HEK293 (cell line): ENCODE measurements at regions not wholly inside any gene's neighbourhood (a gene's known extent, or its start where the extent isn't known, plus 50 kb on each side); places are given as distances from the start of the nearest gene placed in this dataset.

Experiments used
- ZBTB8A ChIP-seq: fragments of 450-650 bp; formaldehyde crosslinking; IDR thresholded peaks from 2 replicates; pipeline ENCODE4 v1.5.1; 2016; ENCODE audit warnings: missing biosample characterization, missing genetic modification characterization
- ZNF501 ChIP-seq: fragments of 450-650 bp; formaldehyde crosslinking; IDR thresholded peaks from 2 replicates; pipeline ENCODE4 v1.5.1; 2016; ENCODE audit warnings: missing biosample characterization, missing genetic modification characterization
- TF ChIP-seq, protein P1 (sequence below): fragments of 450-650 bp; formaldehyde crosslinking; IDR thresholded peaks from 2 replicates; pipeline ENCODE4 v1.5.1; 2016; ENCODE audit warnings: missing biosample characterization, missing genetic modification characterization

- TF ChIP-seq ZBTB8A (tag by site-specific recombination) (no peak), ZNF501 (tag by site-specific recombination) (no peak)
- TF ChIP-seq, protein P1, sequence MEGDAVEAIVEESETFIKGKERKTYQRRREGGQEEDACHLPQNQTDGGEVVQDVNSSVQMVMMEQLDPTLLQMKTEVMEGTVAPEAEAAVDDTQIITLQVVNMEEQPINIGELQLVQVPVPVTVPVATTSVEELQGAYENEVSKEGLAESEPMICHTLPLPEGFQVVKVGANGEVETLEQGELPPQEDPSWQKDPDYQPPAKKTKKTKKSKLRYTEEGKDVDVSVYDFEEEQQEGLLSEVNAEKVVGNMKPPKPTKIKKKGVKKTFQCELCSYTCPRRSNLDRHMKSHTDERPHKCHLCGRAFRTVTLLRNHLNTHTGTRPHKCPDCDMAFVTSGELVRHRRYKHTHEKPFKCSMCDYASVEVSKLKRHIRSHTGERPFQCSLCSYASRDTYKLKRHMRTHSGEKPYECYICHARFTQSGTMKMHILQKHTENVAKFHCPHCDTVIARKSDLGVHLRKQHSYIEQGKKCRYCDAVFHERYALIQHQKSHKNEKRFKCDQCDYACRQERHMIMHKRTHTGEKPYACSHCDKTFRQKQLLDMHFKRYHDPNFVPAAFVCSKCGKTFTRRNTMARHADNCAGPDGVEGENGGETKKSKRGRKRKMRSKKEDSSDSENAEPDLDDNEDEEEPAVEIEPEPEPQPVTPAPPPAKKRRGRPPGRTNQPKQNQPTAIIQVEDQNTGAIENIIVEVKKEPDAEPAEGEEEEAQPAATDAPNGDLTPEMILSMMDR (tag by site-specific recombination): no peak
These were observed 242.2 kb downstream of the MAT2B start for GRCh38 chr5:163747586-163747985.
